ENCODE measurements at regions not wholly inside any gene's neighbourhood (a gene's known extent, or its start where the extent isn't known, plus 50 kb on each side); places are given as distances from the start of the nearest gene placed in this dataset.

DNA sequence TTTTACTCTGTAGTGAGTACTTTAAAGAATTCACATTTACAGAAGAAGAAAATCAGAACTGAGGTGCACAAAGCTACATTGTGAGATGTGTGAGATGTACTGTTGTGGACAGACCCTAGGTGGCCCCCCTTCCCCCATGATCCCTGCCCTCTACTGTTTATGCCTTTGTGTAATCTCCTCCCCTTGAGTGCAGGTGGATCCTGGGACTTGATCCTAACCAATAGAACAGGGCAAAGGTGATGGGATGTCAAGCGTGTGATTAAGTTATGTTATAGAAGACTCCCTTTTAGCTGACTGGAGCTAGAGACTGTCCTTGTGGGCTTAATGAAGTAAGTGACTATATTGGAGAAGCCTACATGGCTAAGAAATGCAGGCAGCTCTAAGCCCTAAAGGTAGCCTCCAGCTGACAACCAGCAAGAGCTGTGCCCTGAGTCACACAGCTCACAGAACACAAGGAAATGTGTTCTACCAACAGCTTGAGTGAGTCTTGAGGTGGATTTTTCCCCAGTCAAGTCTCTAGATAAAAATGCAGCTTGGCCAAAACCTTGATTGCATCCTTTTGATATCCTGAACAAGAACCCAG lies 225.2 kb upstream of the LEF1 start:
- Histone ChIP-seq H3K4me3 (ENCODE audit: insufficient read depth, low read length, poor library complexity, severe bottlenecking) (no peak overlapping the region), H2AFZ (ENCODE audit: low read depth, low read length, severe bottlenecking) (no peak overlapping the region), H3K9ac (ENCODE audit: low read length) (no peak overlapping the region), H3K27me3 (ENCODE audit: low read length) (no peaks in the 10 kb centered on the region), H4K20me1 (ENCODE audit: low read depth, low read length) (no peaks in the 10 kb centered on the region), H3K79me2 (ENCODE audit: insufficient read depth, low read length) (no peaks in the 10 kb centered on the region), H3K9me2 (replicated peaks; ENCODE audit: insufficient read depth, low read length) (no peaks in the 10 kb centered on the region), H3K27ac (ENCODE audit: low read depth, low read length) (no peak overlapping the region), H3F3A (ENCODE audit: insufficient read depth) (no peaks in the 10 kb centered on the region), H3K36me3 (ENCODE audit: low read length) (no peaks in the 10 kb centered on the region), H3K9me3 (ENCODE audit: insufficient read depth, low read length) (no peaks in the 10 kb centered on the region), H3K4me2 (ENCODE audit: low read depth, low read length, poor library complexity, severe bottlenecking) (no peak overlapping the region)
- TF ChIP-seq, protein P1, sequence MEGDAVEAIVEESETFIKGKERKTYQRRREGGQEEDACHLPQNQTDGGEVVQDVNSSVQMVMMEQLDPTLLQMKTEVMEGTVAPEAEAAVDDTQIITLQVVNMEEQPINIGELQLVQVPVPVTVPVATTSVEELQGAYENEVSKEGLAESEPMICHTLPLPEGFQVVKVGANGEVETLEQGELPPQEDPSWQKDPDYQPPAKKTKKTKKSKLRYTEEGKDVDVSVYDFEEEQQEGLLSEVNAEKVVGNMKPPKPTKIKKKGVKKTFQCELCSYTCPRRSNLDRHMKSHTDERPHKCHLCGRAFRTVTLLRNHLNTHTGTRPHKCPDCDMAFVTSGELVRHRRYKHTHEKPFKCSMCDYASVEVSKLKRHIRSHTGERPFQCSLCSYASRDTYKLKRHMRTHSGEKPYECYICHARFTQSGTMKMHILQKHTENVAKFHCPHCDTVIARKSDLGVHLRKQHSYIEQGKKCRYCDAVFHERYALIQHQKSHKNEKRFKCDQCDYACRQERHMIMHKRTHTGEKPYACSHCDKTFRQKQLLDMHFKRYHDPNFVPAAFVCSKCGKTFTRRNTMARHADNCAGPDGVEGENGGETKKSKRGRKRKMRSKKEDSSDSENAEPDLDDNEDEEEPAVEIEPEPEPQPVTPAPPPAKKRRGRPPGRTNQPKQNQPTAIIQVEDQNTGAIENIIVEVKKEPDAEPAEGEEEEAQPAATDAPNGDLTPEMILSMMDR (IDR thresholded peaks at IDR 0.05; ENCODE audit: insufficient read depth, low read length, poor library complexity, severe bottlenecking) = no peak
- TF ChIP-seq EZH2phosphoT487 (conservative IDR thresholded peaks at IDR 0.05; ENCODE audit: low read length) = no peak

DNA sequence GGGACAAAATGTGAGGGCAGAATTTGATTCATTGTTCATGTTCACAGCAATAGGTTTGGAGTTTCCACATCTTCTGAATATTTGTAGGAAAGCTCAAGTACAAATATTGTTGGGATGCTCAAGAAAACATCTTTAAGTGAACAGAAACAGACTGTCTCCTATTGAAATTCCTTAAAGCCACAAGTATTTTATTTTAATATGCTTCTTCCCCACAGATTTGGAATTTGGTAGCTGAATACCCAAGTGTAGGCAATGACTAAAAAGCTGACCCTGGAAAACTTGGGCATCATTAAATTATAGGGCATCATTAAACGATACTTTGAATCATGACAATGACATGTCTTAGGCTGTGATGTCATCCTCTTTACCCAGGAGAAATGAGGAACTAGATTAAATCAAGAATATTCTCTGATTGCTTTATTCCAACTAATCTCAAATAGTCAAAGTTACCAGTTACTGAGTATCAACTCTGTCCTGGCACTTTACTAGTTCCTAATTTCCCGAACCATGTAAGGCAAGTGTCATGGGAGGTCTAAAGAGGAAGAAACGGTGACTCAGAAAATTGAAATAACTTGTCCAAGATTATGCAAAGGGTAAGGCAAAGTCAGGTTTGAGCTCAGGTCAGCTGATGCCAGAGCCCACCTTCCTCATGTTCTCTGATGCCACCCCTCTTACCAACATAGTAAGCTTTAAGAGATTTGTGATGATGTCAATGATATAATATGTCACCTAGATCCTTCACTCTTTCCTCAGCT lies 223.1 kb upstream of the LEF1 start:
- Histone ChIP-seq H4K20me1 (ENCODE audit: low read depth, low read length) (no peaks in the 10 kb centered on the region), H3F3A (ENCODE audit: insufficient read depth) (no peaks in the 10 kb centered on the region), H3K27ac (ENCODE audit: low read depth, low read length) (no peak overlapping the region), H3K4me3 (ENCODE audit: insufficient read depth, low read length, poor library complexity, severe bottlenecking) (no peak overlapping the region), H3K27me3 (ENCODE audit: low read length) (no peaks in the 10 kb centered on the region), H3K9me3 (ENCODE audit: insufficient read depth, low read length) (no peaks in the 10 kb centered on the region), H3K9ac (ENCODE audit: low read length) (no peak overlapping the region), H3K9me2 (replicated peaks; ENCODE audit: insufficient read depth, low read length) (no peaks in the 10 kb centered on the region), H2AFZ (ENCODE audit: low read depth, low read length, severe bottlenecking) (no peak overlapping the region), H3K79me2 (ENCODE audit: insufficient read depth, low read length) (no peaks in the 10 kb centered on the region), H3K36me3 (ENCODE audit: low read length) (no peaks in the 10 kb centered on the region), H3K4me2 (ENCODE audit: low read depth, low read length, poor library complexity, severe bottlenecking) (no peak overlapping the region)
- TF ChIP-seq, protein P1 (IDR thresholded peaks at IDR 0.05; ENCODE audit: insufficient read depth, low read length, poor library complexity, severe bottlenecking) = no peak
- TF ChIP-seq EZH2phosphoT487 (conservative IDR thresholded peaks at IDR 0.05; ENCODE audit: low read length) = no peak

- Histone ChIP-seq H3K79me2 (ENCODE audit: insufficient read depth, low read length) (no peaks in the 10 kb centered on the region), H3K4me3 (ENCODE audit: insufficient read depth, low read length, poor library complexity, severe bottlenecking) (no peak overlapping the region), H3K9me3 (ENCODE audit: insufficient read depth, low read length) (no peaks in the 10 kb centered on the region), H4K20me1 (ENCODE audit: low read depth, low read length) (no peaks in the 10 kb centered on the region), H3F3A (ENCODE audit: insufficient read depth) (no peaks in the 10 kb centered on the region), H3K27ac (ENCODE audit: low read depth, low read length) (no peak overlapping the region), H3K4me2 (ENCODE audit: low read depth, low read length, poor library complexity, severe bottlenecking) (no peak overlapping the region), H3K27me3 (ENCODE audit: low read length) (no peaks in the 10 kb centered on the region), H3K9ac (ENCODE audit: low read length) (no peak overlapping the region), H2AFZ (ENCODE audit: low read depth, low read length, severe bottlenecking) (no peak overlapping the region), H3K9me2 (replicated peaks; ENCODE audit: insufficient read depth, low read length) (no peaks in the 10 kb centered on the region), H3K36me3 (ENCODE audit: low read length) (no peaks in the 10 kb centered on the region)
- TF ChIP-seq, protein P1 (IDR thresholded peaks at IDR 0.05; ENCODE audit: insufficient read depth, low read length, poor library complexity, severe bottlenecking) = no peak
- TF ChIP-seq EZH2phosphoT487 (conservative IDR thresholded peaks at IDR 0.05; ENCODE audit: low read length) = no peak
These were observed 216.3 kb upstream of the LEF1 start for GRCh38 chr4:108385076-108385475.

Measured in SU-DHL-6 (cell line).